Activated naive CD8-positive, alpha-beta T cell treated with anti-CD3 and anti-CD28 coated beads for 36 hours (primary cell): ENCODE measurements at regions not wholly inside any gene's neighbourhood (a gene's known extent, or its start where the extent isn't known, plus 50 kb on each side); places are given as distances from the start of the nearest gene placed in this dataset.

Source experiments
- DNase-seq: peaks from one replicate; pipeline ENCODE4 v3.0.0; 2021
- H3K27ac Mint-ChIP-seq: one replicate; pipeline ENCODE4 v1.8.0; 2022; ENCODE audit warnings: mild to moderate bottlenecking, moderate library complexity, mixed read lengths
- H3K27me3 Mint-ChIP-seq: one replicate; pipeline ENCODE4 v1.8.0; 2022; ENCODE audit warnings: mild to moderate bottlenecking, mixed read lengths
- H3K36me3 Mint-ChIP-seq: one replicate; pipeline ENCODE4 v1.8.0; 2021; ENCODE audit warnings: mild to moderate bottlenecking, mixed read lengths
- H3K4me1 Mint-ChIP-seq: one replicate; pipeline ENCODE4 v1.8.0; 2021; ENCODE audit warnings: mixed read lengths
- H3K4me3 Mint-ChIP-seq: one replicate; pipeline ENCODE4 v1.8.0; 2022; ENCODE audit warnings: mild to moderate bottlenecking, moderate library complexity, mixed read lengths
- H3K9me3 Mint-ChIP-seq: one replicate; pipeline ENCODE4 v1.8.0; 2022; ENCODE audit warnings: mixed read lengths

GRCh38 chr20:10724449-10725173 is 50.8 kb upstream of the JAG1 start:
- Mint-ChIP-seq H3K4me1 (no peaks in the 10 kb centered on the region), H3K36me3 (no peaks in the 10 kb centered on the region), H3K27me3 (peaks cover 14% of the 10 kb centered on the region), H3K9me3 (no peaks in the 10 kb centered on the region), H3K4me3 (no peak overlapping the region), H3K27ac (no peak overlapping the region)
- DNase-seq, result no peak

GRCh38 chr20:10728873-10729670 is 55.3 kb upstream of the JAG1 start:
- H3K27me3 Mint-ChIP-seq, result peaks cover 9% of the 10 kb centered on the region
- H3K9me3 Mint-ChIP-seq, result no peaks in the 10 kb centered on the region
- H3K4me1 Mint-ChIP-seq, result no peaks in the 10 kb centered on the region
- DNase-seq, result no peak
- H3K4me3 Mint-ChIP-seq, result no peak overlapping the region
- H3K27ac Mint-ChIP-seq, result no peak overlapping the region
- no peaks in the 10 kb centered on the region for H3K36me3 Mint-ChIP-seq

GRCh38 chr20:10729785-10730184 is 56.0 kb upstream of the JAG1 start:
- no peak overlapping the region for H3K27ac Mint-ChIP-seq
- H3K4me3 Mint-ChIP-seq, result no peak overlapping the region
- peaks cover 9% of the 10 kb centered on the region for H3K27me3 Mint-ChIP-seq
- no peaks in the 10 kb centered on the region for H3K36me3 Mint-ChIP-seq
- no peaks in the 10 kb centered on the region for H3K9me3 Mint-ChIP-seq
- no peak for DNase-seq
- H3K4me1 Mint-ChIP-seq, result no peaks in the 10 kb centered on the region

- Mint-ChIP-seq H3K27ac (no peak overlapping the region), H3K9me3 (no peaks in the 10 kb centered on the region), H3K4me1 (no peaks in the 10 kb centered on the region), H3K4me3 (no peak overlapping the region), H3K36me3 (no peaks in the 10 kb centered on the region), H3K27me3 (peaks cover 12% of the 10 kb centered on the region)
- no peak for DNase-seq
Measured at GRCh38 chr20:10730629-10731183, 56.9 kb upstream of the JAG1 start.

GRCh38 chr20:10731190-10731965 is 57.6 kb upstream of the JAG1 start:
- H3K9me3 Mint-ChIP-seq, result no peaks in the 10 kb centered on the region

GRCh38 chr20:10733122-10733521 is 59.3 kb upstream of the JAG1 start:
- Mint-ChIP-seq H3K36me3 (no peaks in the 10 kb centered on the region), H3K4me3 (no peak overlapping the region), H3K27me3 (peaks cover 16% of the 10 kb centered on the region), H3K27ac (no peak overlapping the region), H3K4me1 (no peaks in the 10 kb centered on the region), H3K9me3 (no peaks in the 10 kb centered on the region)
- no peak for DNase-seq

More at GRCh38 chr20:10731190-10731965, 57.6 kb upstream of the JAG1 start:
- no peak overlapping the region for H3K4me3 Mint-ChIP-seq
- no peak for DNase-seq
- H3K27ac Mint-ChIP-seq, result no peak overlapping the region
- no peaks in the 10 kb centered on the region for H3K36me3 Mint-ChIP-seq
- no peaks in the 10 kb centered on the region for H3K4me1 Mint-ChIP-seq
- H3K27me3 Mint-ChIP-seq, result peaks cover 14% of the 10 kb centered on the region

GRCh38 chr20:10735195-10735949 is 61.6 kb upstream of the JAG1 start:
- no peak for DNase-seq
- Mint-ChIP-seq H3K9me3 (no peaks in the 10 kb centered on the region), H3K4me3 (no peak overlapping the region), H3K4me1 (no peaks in the 10 kb centered on the region), H3K36me3 (no peaks in the 10 kb centered on the region), H3K27ac (no peak overlapping the region), H3K27me3 (peaks cover 16% of the 10 kb centered on the region)

GRCh38 chr20:10739134-10739533 is 65.3 kb upstream of the JAG1 start:
- no peak overlapping the region for H3K4me3 Mint-ChIP-seq
- no peak overlapping the region for H3K27ac Mint-ChIP-seq
- no peaks in the 10 kb centered on the region for H3K36me3 Mint-ChIP-seq
- no peaks in the 10 kb centered on the region for H3K4me1 Mint-ChIP-seq
- H3K27me3 Mint-ChIP-seq, result peaks cover 15% of the 10 kb centered on the region
- DNase-seq, result no peak
- no peaks in the 10 kb centered on the region for H3K9me3 Mint-ChIP-seq

GRCh38 chr20:10739566-10739965 is 65.8 kb upstream of the JAG1 start:
- Mint-ChIP-seq H3K4me1 (no peaks in the 10 kb centered on the region), H3K27ac (no peak overlapping the region), H3K36me3 (no peaks in the 10 kb centered on the region), H3K4me3 (no peak overlapping the region), H3K9me3 (no peaks in the 10 kb centered on the region), H3K27me3 (peaks cover 16% of the 10 kb centered on the region)
- no peak for DNase-seq

GRCh38 chr20:10741060-10741459 is 67.3 kb upstream of the JAG1 start:
- H3K9me3 Mint-ChIP-seq, result no peaks in the 10 kb centered on the region
- H3K27ac Mint-ChIP-seq, result no peak overlapping the region
- H3K4me3 Mint-ChIP-seq, result no peak overlapping the region
- no peaks in the 10 kb centered on the region for H3K4me1 Mint-ChIP-seq
- DNase-seq, result no peak
- H3K27me3 Mint-ChIP-seq, result peaks cover 15% of the 10 kb centered on the region
- H3K36me3 Mint-ChIP-seq, result no peaks in the 10 kb centered on the region

GRCh38 chr20:10745790-10746189 is 72.0 kb upstream of the JAG1 start:
- H3K27ac Mint-ChIP-seq, result no peak overlapping the region
- H3K27me3 Mint-ChIP-seq, result peaks cover 8% of the 10 kb centered on the region
- H3K4me1 Mint-ChIP-seq, result no peaks in the 10 kb centered on the region
- no peaks in the 10 kb centered on the region for H3K36me3 Mint-ChIP-seq
- no peaks in the 10 kb centered on the region for H3K9me3 Mint-ChIP-seq
- H3K4me3 Mint-ChIP-seq, result no peak overlapping the region
- DNase-seq, result no peak

GRCh38 chr20:10747019-10747418 is 73.2 kb upstream of the JAG1 start:
- H3K4me1 Mint-ChIP-seq, result no peaks in the 10 kb centered on the region

GRCh38 chr20:10749084-10749483 is 75.3 kb upstream of the JAG1 start:
- H3K9me3 Mint-ChIP-seq, result no peaks in the 10 kb centered on the region
- no peak overlapping the region for H3K27ac Mint-ChIP-seq
- no peaks in the 10 kb centered on the region for H3K4me1 Mint-ChIP-seq
- no peak overlapping the region for H3K4me3 Mint-ChIP-seq
- no peaks in the 10 kb centered on the region for H3K36me3 Mint-ChIP-seq
- DNase-seq, result no peak
- peaks cover 5% of the 10 kb centered on the region for H3K27me3 Mint-ChIP-seq

More at GRCh38 chr20:10747019-10747418, 73.2 kb upstream of the JAG1 start:
- Mint-ChIP-seq H3K36me3 (no peaks in the 10 kb centered on the region), H3K4me3 (no peak overlapping the region), H3K27me3 (peaks cover 5% of the 10 kb centered on the region), H3K9me3 (no peaks in the 10 kb centered on the region), H3K27ac (no peak overlapping the region)
- no peak for DNase-seq

- Mint-ChIP-seq H3K27ac (no peak overlapping the region), H3K4me1 (no peaks in the 10 kb centered on the region), H3K36me3 (no peaks in the 10 kb centered on the region), H3K9me3 (no peaks in the 10 kb centered on the region), H3K4me3 (no peak overlapping the region), H3K27me3 (peaks cover 19% of the 10 kb centered on the region)
- no peak for DNase-seq
Measured at GRCh38 chr20:10752206-10752605, 78.4 kb upstream of the JAG1 start.
